Right lobe of liver (tissue), 4 donors: ENCODE measurements at regions not wholly inside any gene's neighbourhood (a gene's known extent, or its start where the extent isn't known, plus 50 kb on each side); places are given as distances from the start of the nearest gene placed in this dataset.

Experiments used
- CTCF ChIP-seq, 4 donors: fragments of 200-600 bp in 3 of 4; fragments of 450-650 bp in 1 of 4; IDR thresholded peaks; one replicate each; pipeline versions ENCODE4 v1.5.1 to v1.8.0; 2016 to 2022; ENCODE audit warnings: antibody characterized with exemption in 4 of 4, mild to moderate bottlenecking in 2 of 4
- POLR2A ChIP-seq: fragments of 450-650 bp; IDR thresholded peaks from one replicate; pipeline ENCODE4 v1.6.1; 2017; ENCODE audit warnings: antibody characterized with exemption, mild to moderate bottlenecking
- donor health status: DM: no; HTN: no; CAD: no.
- donor health status: DM: no; HTN: no; CAD: no.
- donor health status: DM: no; HTN: yes; CAD: no.

- TF ChIP-seq CTCF (IDR thresholded peaks at IDR 0.05) (no peak), POLR2A (no peak)
These were observed 181.3 kb upstream of the HS3ST5 start for GRCh38 chr6:114524081-114524480.
